Left hindlimb (tissue), 1 donor: ENCODE measurements at regions not wholly inside any gene's neighbourhood (a gene's known extent, or its start where the extent isn't known, plus 50 kb on each side); places are given as distances from the start of the nearest gene placed in this dataset.
A peak's percentile ranks its signal among the peaks of the same experiment; 100 is the strongest.

Source experiments
- DNase-seq: peaks from one replicate; pipeline ENCODE4 v3.0.0-alpha.2; 2018

DNA sequence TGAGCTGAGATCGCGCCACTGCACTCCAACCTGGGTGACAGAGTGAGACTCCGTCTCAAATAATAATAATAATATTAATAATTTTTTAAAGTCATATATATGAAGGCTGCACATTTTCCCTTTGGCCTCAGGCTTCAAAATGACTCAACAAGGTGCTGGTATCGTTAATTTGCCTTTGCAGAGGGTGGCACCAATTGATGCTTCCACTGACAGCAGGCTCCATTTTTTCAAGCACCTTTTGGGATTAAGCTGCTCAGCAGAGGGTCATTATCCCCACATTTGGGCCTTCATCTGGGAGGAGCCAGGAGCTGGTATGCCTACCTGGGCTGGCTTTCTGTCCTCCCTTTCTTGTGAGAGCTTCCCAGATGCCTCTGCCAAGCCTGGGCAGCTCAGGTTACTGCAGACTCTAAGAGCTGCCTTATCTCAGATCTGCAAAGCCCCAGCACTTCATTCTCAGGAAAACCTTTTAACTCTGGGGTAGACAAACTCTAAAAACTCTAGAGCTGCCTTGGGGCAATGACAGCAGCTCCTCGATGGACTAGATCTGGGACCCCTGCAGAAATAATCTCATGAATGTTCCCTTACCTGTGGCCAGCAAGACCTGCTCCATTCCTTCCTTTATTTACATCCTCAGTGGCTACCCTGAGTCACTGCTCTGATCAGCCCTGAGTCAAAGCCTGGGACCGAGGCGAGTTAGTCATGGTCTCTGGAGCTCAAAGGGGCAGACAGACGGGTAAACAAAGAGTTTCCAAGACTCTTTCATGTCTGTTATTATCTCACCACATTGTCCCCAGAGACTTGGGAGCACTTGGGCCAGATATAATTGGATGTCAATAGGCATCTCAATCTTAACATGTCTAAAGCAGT, 80.0 kb upstream of the EYA2 start:
- DNase-seq, result no peak

DNA sequence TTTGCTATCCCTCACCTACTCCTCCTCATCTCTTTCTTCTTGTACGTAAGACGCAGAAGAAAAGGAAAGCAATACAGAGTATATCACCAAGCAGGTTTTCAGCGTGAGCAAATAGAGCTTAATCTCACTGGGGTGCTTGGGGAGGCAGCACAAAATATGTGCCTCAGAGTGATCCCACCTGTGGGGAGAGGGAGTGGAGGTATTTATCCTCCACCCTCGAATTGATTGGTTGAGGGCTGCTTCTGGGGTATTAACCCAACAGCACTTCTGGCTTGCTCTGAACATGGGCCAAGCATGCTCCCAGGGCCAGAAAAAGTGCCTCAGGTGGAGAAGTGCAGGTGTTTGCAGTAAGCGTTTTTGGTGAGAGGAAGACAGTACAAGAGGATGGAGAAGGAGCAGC, 78.5 kb upstream of the EYA2 start:
- DNase-seq, result no peak

DNA sequence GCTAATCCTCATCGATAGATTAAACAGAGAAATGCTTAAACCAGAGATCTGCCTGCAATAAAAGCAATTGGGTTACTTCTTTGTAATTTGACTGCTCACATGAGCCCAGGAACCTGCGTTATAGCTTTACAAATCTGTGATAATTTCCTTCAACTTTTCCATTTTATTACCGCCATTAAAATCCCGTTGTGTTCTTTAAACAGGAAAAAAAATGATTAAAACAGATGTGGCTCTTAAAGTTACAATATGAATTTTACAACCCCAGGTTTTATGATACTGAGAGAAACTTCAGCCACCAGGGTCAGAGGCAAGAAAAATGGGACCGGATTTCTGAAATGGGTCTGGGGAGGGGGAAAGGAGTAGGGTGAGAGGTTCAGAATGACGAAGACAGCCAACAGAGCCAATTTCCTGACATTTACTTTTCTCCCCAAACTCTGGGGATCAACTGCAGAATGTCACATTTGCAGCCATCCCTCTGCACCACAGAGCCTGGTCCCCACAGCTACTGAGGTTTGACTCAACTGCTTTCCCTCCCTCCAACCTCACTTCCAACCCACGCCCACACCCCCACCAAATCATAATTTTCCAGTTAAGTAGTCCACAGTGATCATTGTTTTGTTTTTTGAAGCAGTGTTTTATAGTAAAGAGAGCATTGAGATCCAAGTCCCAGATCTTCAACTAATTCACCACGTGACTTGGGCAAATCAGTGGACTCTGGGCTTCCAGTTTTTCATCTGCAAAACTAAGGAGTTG, 77.6 kb upstream of the EYA2 start:
- no peak for DNase-seq

DNA sequence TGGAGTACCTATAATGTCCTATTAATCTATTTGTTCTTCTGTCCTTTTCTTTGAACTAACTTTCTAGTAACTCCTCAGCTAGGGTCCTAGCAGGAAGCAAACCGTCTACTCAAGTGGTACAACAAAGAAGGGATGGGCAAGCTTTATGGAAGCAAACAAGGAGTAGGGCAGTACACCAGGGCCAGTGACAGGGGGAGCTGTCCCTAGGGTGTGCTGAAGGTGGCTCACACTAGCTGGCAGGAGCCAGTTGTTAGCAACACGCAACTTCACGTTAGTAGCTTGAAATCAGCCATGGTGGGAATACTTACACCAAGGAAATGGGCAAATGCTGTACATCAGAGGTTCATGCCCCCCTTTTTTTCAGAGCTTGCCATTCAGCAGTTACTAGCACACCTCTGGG, 74.0 kb upstream of the EYA2 start:
- DNase-seq, result no peak

DNA sequence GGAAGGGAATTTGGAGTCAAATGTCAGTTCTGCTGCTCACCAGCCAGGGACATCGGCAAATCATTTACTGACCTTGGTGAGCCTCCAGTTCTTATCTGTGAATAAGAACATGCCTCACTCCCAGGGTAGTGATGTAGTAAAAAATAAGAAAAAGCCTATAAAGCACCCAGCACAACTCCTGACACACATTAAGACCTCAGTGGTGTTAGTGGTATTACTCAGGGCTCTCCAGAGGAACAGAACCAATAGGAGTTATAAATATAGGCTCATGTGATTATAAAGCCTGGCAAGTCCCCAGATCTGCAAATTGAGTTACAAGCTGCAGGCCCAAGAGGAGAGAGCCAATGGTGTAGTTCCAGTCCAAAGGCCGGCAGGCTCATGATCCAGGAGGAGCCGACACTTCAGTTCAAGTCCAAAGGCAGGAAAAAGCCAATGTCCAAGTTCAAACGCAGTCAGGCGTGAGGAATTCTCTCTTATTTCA, 71.3 kb upstream of the EYA2 start:
- DNase-seq, result peak; percentile 58

DNA sequence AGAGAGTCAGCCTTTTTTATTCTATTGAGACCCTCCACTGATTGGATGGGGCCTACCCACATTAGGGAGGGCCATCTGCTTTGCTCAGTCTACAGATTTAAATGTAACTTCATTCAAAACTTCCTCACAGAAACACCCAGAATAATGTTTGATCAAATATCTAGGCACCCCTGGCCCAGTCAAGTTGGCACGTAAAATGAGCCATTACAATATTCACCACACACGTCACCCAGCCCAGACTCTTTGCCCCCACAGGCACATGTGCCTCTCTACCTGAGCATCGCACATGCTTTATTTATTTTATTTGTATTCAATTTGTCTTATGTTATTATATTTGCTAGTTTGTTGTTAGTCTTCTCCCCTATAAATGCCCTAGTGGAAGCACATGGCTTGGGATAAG, 70.9 kb upstream of the EYA2 start:
- DNase-seq, result no peak

DNA sequence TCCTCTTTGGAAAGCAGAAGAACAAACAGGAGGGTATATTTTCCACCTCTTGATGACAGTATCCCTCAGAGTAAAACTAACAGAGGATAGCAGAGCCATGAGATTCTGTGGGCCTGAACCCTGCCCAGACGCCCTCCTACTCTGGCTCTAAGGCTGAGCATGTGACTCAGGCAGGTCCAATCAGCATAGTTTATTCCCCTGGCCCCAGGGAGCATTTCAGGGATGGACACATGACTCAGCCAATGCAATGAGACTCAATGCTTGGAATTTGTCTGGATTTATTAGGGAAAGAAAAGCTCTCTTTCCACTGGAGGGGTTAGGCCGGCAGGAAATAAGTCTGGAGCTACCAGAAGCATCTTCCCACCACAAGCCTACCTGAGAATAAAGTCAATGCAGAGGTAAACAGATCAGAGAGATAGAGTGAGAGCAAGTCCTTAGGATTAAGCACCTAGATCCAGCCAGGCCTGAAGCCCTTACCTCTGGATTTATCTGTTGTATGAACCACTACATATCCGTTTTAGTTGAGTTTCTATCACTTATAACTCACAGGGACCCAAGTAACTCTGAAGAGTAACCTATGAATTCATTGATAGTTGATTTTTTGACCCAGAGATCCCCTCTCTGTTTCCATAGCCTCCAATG, 68.2 kb upstream of the EYA2 start:
- DNase-seq, result no peak

DNA sequence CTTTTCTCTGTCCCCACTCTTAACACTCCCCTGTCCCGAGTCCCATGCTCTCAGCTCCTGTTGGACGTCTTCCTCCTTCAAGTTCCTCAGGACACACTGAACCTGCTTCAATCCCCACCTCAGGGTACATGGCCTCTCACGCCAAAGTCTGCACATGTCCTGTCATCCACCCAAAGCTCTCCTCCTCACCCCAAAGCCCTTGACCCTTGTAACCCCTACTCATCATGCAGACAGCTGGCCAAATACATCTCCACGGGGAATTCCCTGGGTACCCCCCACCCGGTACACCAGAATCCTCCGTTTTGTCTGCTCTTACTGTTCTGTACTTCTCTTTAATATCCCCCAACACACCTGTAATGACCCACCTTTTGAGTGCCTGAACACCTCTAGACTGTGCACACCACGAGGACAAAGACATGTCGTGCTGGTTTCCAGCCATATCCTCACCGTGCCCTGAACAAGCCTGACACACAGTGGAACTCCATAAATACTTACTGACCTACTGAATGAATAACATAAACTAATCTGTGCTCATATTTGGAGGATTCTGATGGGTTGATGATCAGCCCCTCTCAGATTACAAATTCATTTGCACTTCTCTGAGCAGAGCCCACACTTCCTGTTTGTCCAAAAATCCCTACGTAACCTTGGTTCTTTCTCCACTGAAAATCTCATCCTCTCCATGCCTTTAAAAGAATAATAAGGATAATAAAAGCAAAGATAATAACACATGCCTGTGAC, 66.8 kb upstream of the EYA2 start:
- DNase-seq, result no peak

DNA sequence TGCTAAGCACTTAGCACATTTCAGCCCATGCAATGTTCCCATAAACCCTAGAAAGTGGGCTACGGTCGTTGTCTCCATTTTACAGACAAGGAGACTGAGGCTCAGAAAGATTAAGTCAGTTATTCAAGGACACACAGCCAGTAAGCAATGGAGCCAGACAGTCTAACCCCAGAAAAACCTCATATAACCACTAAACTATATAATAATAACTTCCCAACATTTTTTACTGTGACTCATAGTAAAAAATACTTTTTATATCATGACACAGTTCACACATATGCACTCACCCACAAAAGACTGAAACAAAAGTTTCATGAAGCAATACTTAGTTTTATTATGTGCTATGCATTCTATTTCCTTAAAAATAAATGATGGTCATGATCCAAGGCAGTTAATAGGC, 66.2 kb upstream of the EYA2 start:
- DNase-seq, result no peak

DNA sequence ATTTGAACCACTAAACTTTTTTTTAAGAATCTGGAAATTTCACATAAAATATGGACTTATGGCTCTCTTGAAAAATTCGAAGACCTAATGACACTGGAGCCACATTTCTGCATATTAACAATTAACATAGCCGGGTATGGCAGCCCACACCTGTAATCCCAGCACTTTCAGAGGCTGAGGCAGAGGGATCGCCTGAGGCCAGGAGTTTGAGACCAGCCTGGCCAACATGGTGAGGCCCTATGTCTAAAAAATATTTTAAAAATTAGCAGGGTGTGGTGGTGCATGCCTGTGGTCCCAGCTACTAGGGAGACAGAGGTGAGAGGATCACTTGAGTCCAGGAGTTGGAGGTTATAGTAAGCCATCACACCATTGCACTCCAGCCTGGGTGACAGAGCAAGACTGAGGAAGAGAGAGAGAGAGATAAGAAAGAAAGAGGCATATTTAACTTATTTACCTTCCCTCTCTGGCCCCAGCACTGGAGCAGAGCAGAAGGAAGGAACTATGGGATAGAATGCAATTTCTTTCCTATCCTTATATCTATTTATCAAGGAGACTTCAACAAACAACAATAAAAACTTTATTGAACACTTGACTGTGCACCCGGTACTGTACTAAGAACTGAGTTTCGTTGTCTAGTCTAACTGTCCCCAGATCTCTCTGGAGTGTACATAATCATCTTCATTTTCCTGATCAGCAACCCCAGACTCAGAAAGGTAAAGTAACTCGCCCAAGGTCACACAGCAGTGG, 63.6 kb upstream of the EYA2 start:
- DNase-seq, result no peak

DNA sequence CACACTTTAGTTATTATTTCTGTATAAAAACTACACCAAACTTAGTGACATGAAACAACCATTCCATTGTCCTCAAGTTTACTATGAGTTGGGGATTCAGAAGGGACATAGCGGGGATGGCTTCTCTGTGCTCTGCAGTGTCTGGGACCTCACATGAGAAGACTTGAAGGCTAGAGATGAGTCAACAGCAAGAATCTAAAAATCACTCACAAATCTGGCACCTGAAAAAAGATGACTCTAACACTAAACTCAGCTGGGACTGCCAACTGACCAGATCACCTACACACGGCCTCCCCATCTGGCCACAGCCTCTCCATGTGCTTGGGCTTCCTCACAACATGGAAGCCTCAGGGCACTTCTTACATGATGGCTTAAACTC, 63.0 kb upstream of the EYA2 start:
- no peak for DNase-seq

DNA sequence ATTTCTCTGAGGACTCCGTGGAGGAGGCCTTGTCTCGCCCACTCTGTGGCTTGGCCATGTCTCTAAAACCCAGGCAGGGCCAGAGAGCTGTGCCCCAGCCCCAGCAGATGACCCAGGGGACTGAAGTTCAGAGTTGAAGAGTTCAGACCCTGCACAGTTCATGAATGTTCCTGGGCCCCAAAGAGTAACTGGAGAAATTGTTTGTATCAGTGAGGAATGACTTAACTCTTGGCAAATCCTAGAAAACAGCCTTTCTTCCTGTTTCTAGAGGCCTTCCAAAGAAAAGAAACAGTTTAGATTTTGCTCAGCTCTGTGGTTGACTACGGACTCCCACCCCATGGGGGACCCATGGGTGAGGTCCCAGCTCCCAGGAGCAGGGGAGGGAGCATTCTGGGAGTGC, 62.1 kb upstream of the EYA2 start:
- DNase-seq, result no peak

DNA sequence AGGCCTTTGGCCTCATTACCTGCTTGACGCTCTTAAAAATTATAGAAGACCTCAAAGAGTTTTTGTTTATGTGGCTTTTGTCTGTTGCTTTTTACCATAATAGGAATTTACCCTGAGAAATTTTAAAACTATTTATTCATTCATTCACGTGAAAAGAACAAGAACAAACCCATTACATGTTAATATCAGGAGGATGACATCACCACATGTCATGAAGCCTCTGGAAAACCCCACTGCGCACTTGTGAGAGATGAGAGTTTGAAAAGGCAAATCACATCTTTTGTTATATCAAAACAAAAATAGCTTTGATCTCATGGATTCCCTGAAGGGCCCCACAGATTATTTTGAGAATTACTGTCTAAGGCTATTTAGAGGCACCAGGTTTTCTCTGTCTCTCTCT, 61.3 kb upstream of the EYA2 start:
- no peak for DNase-seq

DNA sequence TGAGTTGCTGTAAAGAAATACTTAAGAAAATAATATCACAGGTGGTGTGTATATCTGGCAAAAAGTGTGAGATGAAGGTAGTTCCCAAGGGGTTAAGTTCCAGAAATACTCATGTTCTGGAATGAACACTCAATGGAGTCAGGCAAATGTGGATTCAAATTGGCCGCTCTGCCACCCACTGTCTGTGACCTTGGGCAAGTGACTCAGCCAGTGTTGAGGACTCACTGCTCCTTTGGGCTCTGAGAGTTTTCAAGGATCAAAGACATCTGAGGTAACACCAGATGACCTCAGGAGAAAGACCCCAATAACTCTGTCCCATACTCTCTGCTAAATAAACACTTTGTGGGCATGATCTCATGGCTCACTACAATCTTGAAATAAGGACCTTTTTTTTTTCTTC, 59.2 kb upstream of the EYA2 start:
- DNase-seq, result no peak

DNA sequence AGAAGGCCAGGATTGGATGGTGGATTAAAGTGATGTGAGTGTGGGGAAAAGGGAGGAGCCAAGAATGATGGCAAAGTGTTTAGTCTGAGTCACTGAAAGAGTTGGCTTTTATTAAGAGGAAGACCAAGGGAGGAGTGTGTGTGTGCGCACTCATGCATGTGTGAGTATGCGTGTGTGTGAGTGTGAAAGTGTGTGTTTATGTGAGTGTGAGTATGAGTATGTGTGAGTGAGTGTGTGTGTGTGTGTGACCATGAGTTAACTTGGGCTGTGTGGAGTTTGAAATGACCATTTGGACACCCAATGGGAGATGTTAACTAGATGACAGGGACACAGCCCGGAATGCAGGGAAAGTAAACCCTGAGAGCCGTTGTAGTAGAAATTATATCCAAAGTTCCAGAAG, 57.6 kb upstream of the EYA2 start:
- no peak for DNase-seq

DNA sequence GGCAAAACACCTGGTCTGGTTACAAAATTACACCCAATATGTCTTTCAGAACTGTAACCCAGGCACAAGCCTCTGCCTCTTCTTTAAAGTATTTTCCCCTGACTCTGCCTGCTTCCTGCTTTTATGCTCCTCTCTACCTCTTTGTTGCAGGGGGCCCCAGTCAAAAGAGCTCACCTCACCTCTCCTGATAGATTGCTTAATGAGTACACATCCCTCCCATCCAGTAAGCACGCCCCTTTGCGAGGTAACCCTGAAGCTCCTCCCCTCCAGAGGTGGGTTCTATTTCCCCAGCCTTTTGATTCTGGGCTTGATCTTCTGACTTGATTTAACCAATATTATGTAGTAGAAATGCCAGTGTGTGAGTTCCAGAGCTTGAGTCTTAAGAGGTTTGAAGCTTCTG, 56.6 kb upstream of the EYA2 start:
- DNase-seq, result no peak

DNA sequence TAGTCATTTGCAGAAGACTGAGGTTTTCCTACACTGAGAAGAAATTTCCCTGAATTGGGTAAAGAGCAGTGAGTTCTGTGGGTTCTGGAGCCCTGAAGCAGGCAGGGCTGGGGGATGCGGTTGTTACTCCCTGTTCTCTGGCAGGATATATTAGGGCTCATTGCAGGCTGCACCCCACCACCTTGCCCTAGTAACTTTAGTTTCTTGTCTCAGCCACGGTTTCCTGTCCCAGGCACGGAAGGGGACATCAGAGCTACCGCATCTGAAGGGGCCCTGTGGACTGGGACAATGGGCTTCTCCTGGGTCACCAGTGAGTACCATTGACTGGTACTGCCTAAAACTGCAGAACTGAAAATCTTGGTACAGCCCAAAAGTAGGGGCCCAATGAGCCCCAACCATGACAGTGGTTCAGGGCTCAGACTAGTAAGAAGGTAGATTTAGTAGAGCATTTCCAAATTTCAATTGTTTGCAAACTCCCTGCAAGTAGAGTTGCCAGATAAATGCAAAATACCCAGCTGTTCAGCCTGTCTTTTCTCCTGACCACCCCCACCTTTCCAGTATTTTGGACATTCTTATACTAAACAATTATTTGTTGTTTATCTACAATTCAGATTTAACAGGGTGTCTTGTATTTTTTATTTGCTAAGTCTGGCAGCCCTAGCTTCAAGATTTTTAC, 54.5 kb upstream of the EYA2 start:
- DNase-seq, result no peak
